HG03520 (cell line): ENCODE measurements at regions not wholly inside any gene's neighbourhood (a gene's known extent, or its start where the extent isn't known, plus 50 kb on each side); places are given as distances from the start of the nearest gene placed in this dataset.
"Not testable (repeated sequence)": the region's sequence is repeated elsewhere in the genome, so short reads cannot be mapped to it uniquely, and the experiment has no call there.

Experiments
- ATAC-seq: cut with Tn5 transposase; IDR thresholded peaks from one replicate; pipeline ENCODE4 v1.9.1; 2021; ENCODE audit warnings: mild to moderate bottlenecking, moderate library complexity; ENCODE audit not compliant: unreplicated experiment

GRCh38 chr7:4436936-4437335 lies 245.2 kb upstream of the FOXK1 start:
- no peak for ATAC-seq

- no peak for ATAC-seq
Measured at GRCh38 chr7:4437916-4438315, 244.2 kb upstream of the FOXK1 start.

- ATAC-seq: no peak
Measured at GRCh38 chr7:4438723-4439245, 243.3 kb upstream of the FOXK1 start.

GRCh38 chr7:4439444-4439843 lies 242.7 kb upstream of the FOXK1 start:
- no peak for ATAC-seq

GRCh38 chr7:4444106-4444505 lies 238.0 kb upstream of the FOXK1 start:
- no peak for ATAC-seq

- no peak for ATAC-seq
Measured at GRCh38 chr7:4445777-4446176, 236.3 kb upstream of the FOXK1 start.

GRCh38 chr7:4449263-4449662 lies 232.8 kb upstream of the FOXK1 start:
- ATAC-seq: no peak

- no peak for ATAC-seq
Measured at GRCh38 chr7:4450483-4450882, 231.6 kb upstream of the FOXK1 start.

- no peak for ATAC-seq
Measured at GRCh38 chr7:4460597-4460996, 221.5 kb upstream of the FOXK1 start.

GRCh38 chr7:4461531-4461930 lies 220.6 kb upstream of the FOXK1 start:
- ATAC-seq: no peak

- no peak for ATAC-seq
Measured at GRCh38 chr7:4468320-4469102, 213.6 kb upstream of the FOXK1 start.

- no peak for ATAC-seq
Measured at GRCh38 chr7:4470246-4470645, 211.8 kb upstream of the FOXK1 start.

GRCh38 chr7:4472728-4473127 lies 209.4 kb upstream of the FOXK1 start:
- no peak for ATAC-seq

- ATAC-seq: no peak
Measured at GRCh38 chr7:4479367-4480039, 202.6 kb upstream of the FOXK1 start.

GRCh38 chr7:4480131-4480530 lies 202.0 kb upstream of the FOXK1 start:
- not testable (repeated sequence) for ATAC-seq

- ATAC-seq: no peak
Measured at GRCh38 chr7:4483851-4484250, 198.2 kb upstream of the FOXK1 start.

GRCh38 chr7:4484545-4484944 lies 197.6 kb upstream of the FOXK1 start:
- no peak for ATAC-seq

GRCh38 chr7:4486907-4487306 lies 195.2 kb upstream of the FOXK1 start:
- no peak for ATAC-seq

- ATAC-seq: not testable (repeated sequence)
Measured at GRCh38 chr7:4496911-4497310, 185.2 kb upstream of the FOXK1 start.

- ATAC-seq: no peak
Measured at GRCh38 chr7:4500812-4501211, 181.3 kb upstream of the FOXK1 start.

GRCh38 chr7:4507886-4508285 lies 174.2 kb upstream of the FOXK1 start:
- ATAC-seq: not testable (repeated sequence)

- no peak for ATAC-seq
Measured at GRCh38 chr7:4513450-4513849, 168.6 kb upstream of the FOXK1 start.
